Stimulated activated CD4-positive, alpha-beta T cell treated with anti-CD3 and anti-CD28 coated beads, Interleukin-2, amount 100 ng/mL, for 48 hours (primary cell): ENCODE measurements at regions not wholly inside any gene's neighbourhood (a gene's known extent, or its start where the extent isn't known, plus 50 kb on each side); places are given as distances from the start of the nearest gene placed in this dataset.

Source experiments
- DNase-seq, 2 donors: peaks; one replicate each; pipeline ENCODE4 v3.0.0-alpha.2; 2020

DNA sequence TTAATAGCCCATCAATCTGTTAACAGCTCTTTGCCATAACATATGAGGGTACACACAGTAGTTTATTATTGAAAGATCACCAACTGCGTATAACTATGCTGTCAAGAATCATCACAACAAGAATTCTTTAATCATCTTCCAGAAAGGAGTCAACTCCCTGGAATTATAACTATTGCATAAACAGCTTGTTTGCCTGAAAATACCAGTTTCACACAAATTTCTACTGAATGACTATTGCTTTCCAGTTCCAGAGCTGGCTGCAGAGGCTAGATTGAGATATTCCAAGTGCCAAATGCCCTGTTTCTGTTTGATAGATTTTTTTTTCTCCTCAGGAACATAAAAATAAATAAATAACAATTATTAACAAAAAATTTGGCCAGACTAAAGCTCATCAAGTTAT lies 444.7 kb downstream of the TLE1 start:
- no peak for DNase-seq

GRCh38 chr9:81242866-81243265 lies 446.5 kb downstream of the TLE1 start:
- no peak for DNase-seq

DNA sequence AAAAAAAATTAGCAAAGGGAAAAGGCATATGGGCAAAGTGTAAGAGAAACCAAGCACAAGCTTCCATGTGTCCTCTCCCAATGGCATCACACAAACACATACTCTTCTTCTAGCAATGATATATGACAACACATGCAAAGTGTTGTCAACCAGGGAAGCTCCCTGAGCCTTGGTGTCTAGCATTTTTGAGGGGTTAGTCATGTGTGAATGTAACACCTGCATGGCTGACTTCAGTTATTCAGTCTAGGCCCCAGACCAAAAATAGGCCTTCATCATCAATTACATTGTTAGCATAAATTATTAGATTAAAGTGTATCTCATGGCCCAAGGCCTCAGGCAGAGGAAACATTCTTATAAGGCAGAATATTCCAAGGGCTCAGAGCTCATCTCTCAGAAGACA lies 450.0 kb downstream of the TLE1 start:
- no peak for DNase-seq

GRCh38 chr9:81237565-81238231 lies 451.6 kb downstream of the TLE1 start:
- DNase-seq, result no peak

GRCh38 chr9:81234924-81235610 lies 454.3 kb downstream of the TLE1 start:
- DNase-seq, result no peak

- no peak for DNase-seq
These were observed 458.3 kb downstream of the TLE1 start for GRCh38 chr9:81231011-81231410.

DNA sequence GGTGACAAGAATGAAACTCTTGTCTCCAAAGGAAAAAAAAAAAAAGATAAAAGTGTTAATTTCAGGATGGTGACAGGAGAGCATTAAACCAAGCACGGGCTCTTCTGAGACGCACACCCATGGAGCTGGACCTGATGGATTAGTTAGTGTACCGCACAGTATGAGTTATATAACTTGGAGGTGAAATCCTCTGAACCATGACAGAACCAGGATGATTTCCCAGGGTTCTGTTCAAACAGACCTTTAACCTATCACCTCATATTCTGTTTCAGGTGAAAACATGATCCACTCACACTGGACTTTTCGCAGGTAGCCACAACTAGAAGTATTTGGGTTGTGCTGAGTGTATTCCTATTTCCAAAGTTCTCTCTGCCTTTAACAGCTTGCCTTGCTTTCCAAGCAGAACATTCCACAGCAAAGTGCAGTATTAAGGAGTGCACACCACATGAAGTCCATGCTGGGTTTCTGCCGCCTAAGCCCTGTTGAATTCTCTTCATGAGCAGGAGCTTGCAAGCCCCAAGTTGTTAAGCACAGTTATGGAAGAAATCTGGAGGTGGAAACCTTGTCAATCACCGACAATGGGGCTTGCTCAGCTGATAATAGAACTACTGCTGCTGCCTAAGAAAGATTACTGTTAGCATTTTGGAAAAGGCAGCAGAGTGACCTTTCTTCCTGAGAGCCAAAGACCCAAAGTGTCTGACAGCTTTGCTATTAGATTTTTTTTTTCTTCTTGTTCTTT lies 461.7 kb downstream of the TLE1 start:
- no peak for DNase-seq

GRCh38 chr9:81225596-81225995 lies 463.8 kb downstream of the TLE1 start:
- no peak for DNase-seq

DNA sequence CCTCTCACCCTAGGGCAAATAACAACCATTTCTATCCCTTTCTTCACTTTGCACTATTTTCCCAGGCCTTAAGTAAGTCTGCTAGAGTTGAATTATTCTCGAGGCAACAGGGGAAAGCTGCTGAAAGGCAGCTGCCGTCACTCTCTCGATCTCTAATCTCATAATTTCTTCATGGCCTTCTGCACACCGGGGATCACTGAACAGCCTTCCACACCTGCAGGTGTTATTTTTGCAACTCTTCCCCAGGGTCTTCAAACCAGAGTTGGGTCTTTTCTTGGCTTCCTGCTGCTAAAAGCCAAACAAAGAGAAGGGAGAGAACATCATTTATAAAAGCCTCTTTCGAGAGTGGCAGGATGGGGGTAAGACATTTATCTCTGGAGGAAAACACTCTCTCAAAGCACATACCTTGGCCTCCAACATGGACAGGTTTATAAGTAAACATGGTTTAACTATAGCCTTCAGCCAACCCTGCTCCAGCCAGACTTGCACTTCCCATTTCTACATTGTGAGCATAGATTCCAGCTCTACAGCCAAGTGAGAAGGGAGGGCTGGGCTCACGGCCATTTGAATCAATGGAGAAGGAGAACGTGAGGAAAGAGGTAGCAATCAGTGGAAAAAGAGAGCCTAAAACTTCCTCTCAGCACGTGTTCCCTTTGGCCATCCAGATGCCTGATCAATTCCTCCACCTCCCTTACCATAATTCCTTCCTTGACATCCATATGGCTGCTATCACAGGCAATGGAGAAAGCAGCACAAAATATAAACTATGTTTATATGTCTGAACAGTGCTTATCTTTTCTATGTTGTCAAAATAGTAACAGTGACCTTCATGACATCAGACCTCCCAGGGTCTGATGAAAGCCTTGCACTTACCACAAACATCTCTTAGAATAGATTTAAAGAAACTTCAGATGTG lies 464.9 kb downstream of the TLE1 start:
- no peak for DNase-seq

GRCh38 chr9:81214975-81215374 lies 474.4 kb downstream of the TLE1 start:
- no peak for DNase-seq

GRCh38 chr9:81213456-81213855 lies 475.9 kb downstream of the TLE1 start:
- no peak for DNase-seq

- no peak for DNase-seq
These were observed 477.6 kb downstream of the TLE1 start for GRCh38 chr9:81211741-81212140.

GRCh38 chr9:81207651-81208050 lies 481.7 kb downstream of the TLE1 start:
- DNase-seq, result no peak

DNA sequence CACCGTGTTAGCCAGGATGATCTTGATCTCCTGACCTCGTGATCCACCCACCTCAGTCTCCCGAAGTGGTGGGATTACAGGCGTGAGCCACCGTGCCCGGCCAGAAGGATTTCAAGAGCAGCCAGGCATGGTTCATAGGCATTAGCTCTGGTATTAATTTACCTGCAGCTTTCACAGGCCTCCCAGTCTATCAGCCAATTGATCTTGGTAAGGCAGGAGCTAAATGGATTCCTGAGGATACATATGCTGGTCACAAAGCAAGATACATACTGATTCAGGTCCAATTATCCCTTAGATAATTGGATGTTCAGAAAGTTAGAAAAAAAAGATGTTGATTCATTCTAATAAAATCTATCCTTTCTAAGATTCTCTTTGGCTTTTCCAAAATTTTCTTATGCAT lies 487.1 kb downstream of the TLE1 start:
- DNase-seq, result no peak

DNA sequence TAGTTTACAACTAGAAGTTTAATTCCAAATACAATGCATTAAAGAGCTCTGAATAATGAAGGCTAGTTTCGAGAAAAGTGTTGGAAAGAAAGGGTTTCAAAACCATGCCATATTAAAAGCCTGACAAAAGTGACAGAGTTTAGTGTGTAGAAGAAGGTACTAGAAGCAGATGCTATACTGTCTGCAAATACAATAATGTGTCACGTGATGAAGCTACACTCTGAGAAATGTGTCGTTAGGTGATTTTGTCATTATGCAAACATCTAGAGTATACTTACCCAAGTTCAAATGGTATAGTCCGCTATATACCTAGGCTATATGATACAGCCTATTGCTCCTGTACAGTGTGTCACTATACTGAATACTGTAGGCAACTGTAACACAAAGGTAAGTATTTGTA lies 494.1 kb downstream of the TLE1 start:
- DNase-seq, result no peak

DNA sequence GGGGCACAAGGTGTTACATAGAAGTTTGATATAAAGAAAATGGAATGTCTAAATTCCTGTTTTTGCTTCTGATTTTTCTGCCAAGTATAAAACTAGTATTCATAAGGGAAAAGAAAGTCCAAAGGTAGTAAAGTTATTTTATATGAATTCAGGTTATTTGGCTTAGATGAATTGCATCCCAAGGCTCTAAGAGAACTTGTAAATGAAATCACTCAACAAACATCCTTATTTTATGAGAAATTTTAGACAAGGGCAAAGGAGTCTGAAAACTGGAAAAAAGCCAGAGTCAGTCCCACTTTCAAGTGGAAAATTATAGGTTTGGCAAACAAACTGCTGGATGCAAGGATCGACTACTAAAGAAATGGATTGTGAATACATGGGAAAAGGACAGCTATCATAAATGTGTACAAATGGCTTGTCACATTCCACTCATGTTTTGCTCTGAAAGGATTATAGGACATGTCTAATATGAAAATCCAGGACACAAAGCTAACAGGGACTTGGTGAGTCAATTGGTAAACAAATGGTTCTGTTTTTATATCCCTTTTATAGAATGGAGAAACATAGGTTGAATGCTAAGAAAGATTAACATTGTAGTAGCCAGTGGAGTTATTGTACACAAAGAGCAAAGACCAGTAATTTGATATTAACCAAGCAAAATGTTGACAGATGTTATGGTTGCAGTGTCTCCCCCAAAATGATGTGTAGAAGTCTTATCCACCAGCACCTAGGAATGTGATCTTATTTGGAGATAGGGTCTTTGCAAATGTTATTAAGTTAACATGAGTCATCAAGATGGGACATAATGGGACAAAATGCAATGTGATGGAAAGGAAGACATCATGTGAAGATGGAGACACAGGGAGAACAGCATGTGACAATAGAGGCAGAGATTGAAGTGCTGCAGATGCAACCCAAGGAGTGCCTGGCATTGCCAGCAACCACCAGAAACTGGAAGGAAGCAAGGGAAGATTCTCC lies 495.7 kb downstream of the TLE1 start:
- no peak for DNase-seq

GRCh38 chr9:81191222-81191621 lies 498.1 kb downstream of the TLE1 start:
- no peak for DNase-seq

GRCh38 chr9:81190659-81191058 lies 498.7 kb downstream of the TLE1 start:
- no peak for DNase-seq

- no peak for DNase-seq
These were observed 505.6 kb downstream of the TLE1 start for GRCh38 chr9:81183761-81184160.

DNA sequence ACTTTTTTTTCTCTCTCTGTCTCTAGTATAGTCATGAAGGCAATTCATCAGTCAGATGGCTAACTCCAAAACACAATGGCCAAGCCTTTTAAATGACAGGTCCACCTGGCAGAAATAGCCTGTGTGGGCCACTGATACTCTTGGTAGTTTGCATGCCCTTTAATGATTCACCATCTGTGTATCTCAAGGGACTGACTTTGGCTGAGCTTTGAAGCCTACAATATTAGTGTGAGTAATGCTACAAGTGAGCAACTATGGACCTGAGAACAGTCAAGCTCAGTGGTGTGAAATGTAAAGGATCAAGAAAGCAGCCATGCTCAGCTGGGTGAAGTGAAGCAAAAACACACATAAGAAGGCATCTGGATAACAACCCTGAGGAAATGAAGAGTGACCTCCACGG lies 506.9 kb downstream of the TLE1 start:
- DNase-seq, result no peak

- DNase-seq, result no peak
These were observed 515.3 kb downstream of the TLE1 start for GRCh38 chr9:81174023-81174422.

- no peak for DNase-seq
These were observed 517.7 kb downstream of the TLE1 start for GRCh38 chr9:81171689-81172088.
